ENCODE measurements at regions not wholly inside any gene's neighbourhood (a gene's known extent, or its start where the extent isn't known, plus 50 kb on each side); places are given as distances from the start of the nearest gene placed in this dataset.

- TF ChIP-seq REST (IDR thresholded peaks at IDR 0.05) (no peak), YY1 (IDR thresholded peaks at IDR 0.05) (no peak), RXRA (IDR thresholded peaks at IDR 0.05) (no peak), GABPA (IDR thresholded peaks at IDR 0.05 in 1 of 2, conservative IDR thresholded peaks at IDR 0.05 in 1 of 2) (no peak), JUND (IDR thresholded peaks at IDR 0.05) (no peak), EGR1 (IDR thresholded peaks at IDR 0.05; ENCODE audit: low read depth in 2 of 2) (no peak), CTCF (IDR thresholded peaks at IDR 0.05; ENCODE audit: low read depth, low read length, missing input control) (no peak), ATF3 (IDR thresholded peaks at IDR 0.05) (no peak), RAD21 (IDR thresholded peaks at IDR 0.05) (no peak), TAF1 (conservative IDR thresholded peaks at IDR 0.05) (no peak), FOXA1 (IDR thresholded peaks at IDR 0.05) (no peak), HNF4A (conservative IDR thresholded peaks at IDR 0.05) (no peak), FOXA2 (IDR thresholded peaks at IDR 0.05) (no peak), NR2F2 (IDR thresholded peaks at IDR 0.05) (no peak), SP1 (IDR thresholded peaks at IDR 0.05) (no peak), HNF4G (IDR thresholded peaks at IDR 0.05) (no peak)
- TF ChIP-seq, protein P1, sequence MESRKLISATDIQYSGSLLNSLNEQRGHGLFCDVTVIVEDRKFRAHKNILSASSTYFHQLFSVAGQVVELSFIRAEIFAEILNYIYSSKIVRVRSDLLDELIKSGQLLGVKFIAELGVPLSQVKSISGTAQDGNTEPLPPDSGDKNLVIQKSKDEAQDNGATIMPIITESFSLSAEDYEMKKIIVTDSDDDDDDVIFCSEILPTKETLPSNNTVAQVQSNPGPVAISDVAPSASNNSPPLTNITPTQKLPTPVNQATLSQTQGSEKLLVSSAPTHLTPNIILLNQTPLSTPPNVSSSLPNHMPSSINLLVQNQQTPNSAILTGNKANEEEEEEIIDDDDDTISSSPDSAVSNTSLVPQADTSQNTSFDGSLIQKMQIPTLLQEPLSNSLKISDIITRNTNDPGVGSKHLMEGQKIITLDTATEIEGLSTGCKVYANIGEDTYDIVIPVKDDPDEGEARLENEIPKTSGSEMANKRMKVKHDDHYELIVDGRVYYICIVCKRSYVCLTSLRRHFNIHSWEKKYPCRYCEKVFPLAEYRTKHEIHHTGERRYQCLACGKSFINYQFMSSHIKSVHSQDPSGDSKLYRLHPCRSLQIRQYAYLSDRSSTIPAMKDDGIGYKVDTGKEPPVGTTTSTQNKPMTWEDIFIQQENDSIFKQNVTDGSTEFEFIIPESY (IDR thresholded peaks at IDR 0.05): no peak
- TF ChIP-seq, protein P2, sequence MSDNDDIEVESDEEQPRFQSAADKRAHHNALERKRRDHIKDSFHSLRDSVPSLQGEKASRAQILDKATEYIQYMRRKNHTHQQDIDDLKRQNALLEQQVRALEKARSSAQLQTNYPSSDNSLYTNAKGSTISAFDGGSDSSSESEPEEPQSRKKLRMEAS (IDR thresholded peaks at IDR 0.05): no peak
- no peak overlapping the region for H3K9ac ChIP-seq (ENCODE audit: low read depth in 1 of 2, low read length in 2 of 2)
- H3K36me3 ChIP-seq (ENCODE audit: control insufficient read depth in 4 of 4, insufficient read depth in 3 of 4, low read depth in 1 of 4, low read length in 3 of 4): no peaks in the 10 kb centered on the region
- no peak overlapping the region for H3K27ac ChIP-seq (ENCODE audit: low read depth in 1 of 2, low read length in 2 of 2)
- H3K27me3 ChIP-seq (ENCODE audit: control insufficient read depth in 4 of 4, insufficient read depth in 4 of 4, low read length in 3 of 4): no peaks in the 10 kb centered on the region
- no peak overlapping the region for H3K4me3 ChIP-seq (ENCODE audit: low read depth in 1 of 3, low read length in 3 of 3)
- no peak for DNase-seq (ENCODE audit: low spot score)
- WGBS: 82% methylated on average over 7 of the region's 7 CpGs
- peaks cover 0 to 5% (median under 1%) of the 10 kb centered on the region in 4 donors for H3K9me3 ChIP-seq (ENCODE audit: control insufficient read depth in 4 of 4, low read length in 3 of 4)
- peaks cover 0 to 5% (median 0%) of the 10 kb centered on the region in 4 donors for H3K4me1 ChIP-seq (ENCODE audit: control insufficient read depth in 4 of 4, insufficient read depth in 4 of 4, low read length in 3 of 4)
These were observed 66.1 kb upstream of the HGFAC start for GRCh38 chr4:3375688-3376087.

All from liver (tissue), 8 donors.